OCI-LY1 (cell line): ENCODE measurements at regions not wholly inside any gene's neighbourhood (a gene's known extent, or its start where the extent isn't known, plus 50 kb on each side); places are given as distances from the start of the nearest gene placed in this dataset.

ENCODE experiments used
- H2AFZ ChIP-seq: fragments of 200-600 bp; sonication (generic), shearing (Covaris generic); 2 replicates; pipeline ENCODE4 v1.6.0; 2014; ENCODE audit warnings: antibody characterized with exemption, mild to moderate bottlenecking, low read length
- H3F3A ChIP-seq: fragments of 200-600 bp; sonication (generic), shearing (Covaris generic); 2 replicates; pipeline ENCODE4 v1.6.0; 2014; ENCODE audit warnings: mild to moderate bottlenecking, antibody characterized with exemption, low read length, moderate library complexity; ENCODE audit not compliant: insufficient read depth
- H3K27ac ChIP-seq: fragments of 200-600 bp; sonication (generic); 2 replicates; pipeline ENCODE4 v1.5.1; 2014; ENCODE audit warnings: low read length, mixed run types, mild to moderate bottlenecking, low read depth; ENCODE audit not compliant: poor library complexity, severe bottlenecking
- H3K27me3 ChIP-seq: fragments of 200-600 bp; sonication (generic); 2 replicates; pipeline ENCODE4 v1.6.0; 2014; ENCODE audit warnings: antibody characterized with exemption, mild to moderate bottlenecking, low read length, moderate library complexity; ENCODE audit not compliant: insufficient read depth
- H3K36me3 ChIP-seq: fragments of 200-600 bp; sonication (generic); 2 replicates; pipeline ENCODE4 v1.6.1; 2014; ENCODE audit warnings: mild to moderate bottlenecking, antibody characterized with exemption, low read length, moderate library complexity, mixed read lengths; ENCODE audit not compliant: insufficient read depth
- H3K4me1 ChIP-seq: fragments of 200-600 bp; sonication (generic); 2 replicates; pipeline ENCODE4 v1.5.1; 2014; ENCODE audit warnings: mild to moderate bottlenecking, low read length, moderate library complexity; ENCODE audit not compliant: insufficient read depth, severe bottlenecking
- H3K4me2 ChIP-seq: fragments of 200-600 bp; sonication (generic), shearing (Covaris generic); 2 replicates; pipeline ENCODE4 v1.6.1; 2014; ENCODE audit warnings: low read length
- H3K4me3 ChIP-seq: fragments of 200-600 bp; sonication (generic); 2 replicates; pipeline ENCODE4 v1.5.1; 2014; ENCODE audit warnings: low read length, low read depth, mild to moderate bottlenecking, mixed read lengths; ENCODE audit not compliant: poor library complexity, severe bottlenecking
- H3K79me2 ChIP-seq: fragments of 200-600 bp; shearing (Covaris generic); 2 replicates; pipeline ENCODE4 v1.6.1; 2016; ENCODE audit warnings: mixed run types, low read length, mixed read lengths; ENCODE audit not compliant: insufficient read depth
- H3K9ac ChIP-seq: fragments of 200-600 bp; sonication (generic), shearing (Covaris generic); 2 replicates; pipeline ENCODE4 v1.6.1; 2014; ENCODE audit warnings: mild to moderate bottlenecking, low read length, mixed read lengths
- H3K9me2 ChIP-seq: fragments of 200-600 bp; sonication (generic), shearing (Covaris generic); 2 replicates; pipeline ENCODE4 v1.6.1; 2014; ENCODE audit warnings: low read depth, mild to moderate bottlenecking, low read length, mixed read lengths
- H3K9me3 ChIP-seq: fragments of 200-600 bp; shearing (Covaris generic); 2 replicates; pipeline ENCODE4 v1.6.1; 2014; ENCODE audit warnings: low read length, mixed read lengths
- H4K20me1 ChIP-seq: fragments of 200-600 bp; sonication (generic), shearing (Covaris generic); 2 replicates; pipeline ENCODE4 v1.6.0; 2016; ENCODE audit warnings: mild to moderate bottlenecking, low read length; ENCODE audit not compliant: insufficient read depth
- CTCF ChIP-seq: fragments of 200-600 bp; sonication (generic), shearing (Covaris generic); IDR thresholded peaks from 2 replicates; pipeline ENCODE4 v1.5.1; 2017; ENCODE audit warnings: mild to moderate bottlenecking, antibody characterized with exemption, low read length, moderate library complexity, mixed read lengths
- EZH2 ChIP-seq: fragments of 200-600 bp; sonication (generic), shearing (Covaris generic); IDR thresholded peaks from 2 replicates; pipeline ENCODE4 v1.8.0; 2017; ENCODE audit warnings: borderline replicate concordance, mixed run types, mild to moderate bottlenecking, antibody characterized with exemption, low read length, moderate library complexity, mixed read lengths

GRCh38 chr4:189121336-189121735, 819.3 kb upstream of the FRG1 start:
- no peaks in the 10 kb centered on the region for H3F3A ChIP-seq
- H3K9ac ChIP-seq, result no peak overlapping the region
- H3K27me3 ChIP-seq, result no peaks in the 10 kb centered on the region
- no peak for TF ChIP-seq CTCF
- no peak for TF ChIP-seq EZH2
- H2AFZ ChIP-seq, result no peak overlapping the region
- H3K4me1 ChIP-seq, result no peaks in the 10 kb centered on the region
- H3K36me3 ChIP-seq, result no peaks in the 10 kb centered on the region
- H3K4me2 ChIP-seq, result no peak overlapping the region
- H3K4me3 ChIP-seq, result no peak overlapping the region
- no peaks in the 10 kb centered on the region for H4K20me1 ChIP-seq
- H3K9me2 ChIP-seq, result no peaks in the 10 kb centered on the region
- H3K79me2 ChIP-seq, result no peaks in the 10 kb centered on the region
- H3K27ac ChIP-seq, result no peak overlapping the region
- no peaks in the 10 kb centered on the region for H3K9me3 ChIP-seq

DNA sequence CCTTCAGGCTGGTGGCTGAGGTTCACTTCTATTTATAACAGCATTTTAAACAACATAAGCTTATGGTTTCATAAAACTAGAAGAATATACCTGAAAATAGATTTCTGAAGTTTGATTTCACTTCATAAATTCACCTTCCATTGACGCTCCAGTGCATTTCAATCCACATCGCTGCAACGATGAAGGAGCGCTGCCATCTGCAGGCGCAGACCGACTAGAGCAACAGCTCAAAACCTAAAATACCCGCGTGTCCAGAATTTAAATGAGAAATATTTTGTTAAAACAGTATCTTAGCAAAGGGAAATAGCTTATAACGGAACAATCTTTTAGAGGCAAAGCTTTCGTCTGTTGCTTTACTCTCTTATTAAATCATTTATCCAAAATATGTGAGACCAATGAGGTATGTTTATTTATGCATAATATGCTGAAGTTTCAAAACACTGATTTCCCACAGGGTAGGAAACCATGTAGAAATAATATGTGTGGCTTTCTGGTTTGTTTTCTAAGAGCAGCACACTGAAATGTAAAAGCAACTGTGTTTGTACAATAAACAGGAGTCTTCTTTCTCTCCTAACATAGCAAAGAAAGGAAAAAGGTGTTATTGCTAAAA, 816.4 kb upstream of the FRG1 start:
- TF ChIP-seq CTCF, result peak; percentile 72
- no peak for TF ChIP-seq EZH2
- no peaks in the 10 kb centered on the region for H3K9me3 ChIP-seq
- H3K27me3 ChIP-seq, result no peaks in the 10 kb centered on the region
- no peaks in the 10 kb centered on the region for H3K9me2 ChIP-seq
- no peak overlapping the region for H3K4me2 ChIP-seq
- no peak overlapping the region for H3K27ac ChIP-seq
- no peaks in the 10 kb centered on the region for H3K79me2 ChIP-seq
- no peak overlapping the region for H2AFZ ChIP-seq
- H3K4me3 ChIP-seq, result no peak overlapping the region
- no peaks in the 10 kb centered on the region for H3K36me3 ChIP-seq
- no peaks in the 10 kb centered on the region for H3K4me1 ChIP-seq
- no peaks in the 10 kb centered on the region for H4K20me1 ChIP-seq
- no peak overlapping the region for H3K9ac ChIP-seq
- H3F3A ChIP-seq, result no peaks in the 10 kb centered on the region

DNA sequence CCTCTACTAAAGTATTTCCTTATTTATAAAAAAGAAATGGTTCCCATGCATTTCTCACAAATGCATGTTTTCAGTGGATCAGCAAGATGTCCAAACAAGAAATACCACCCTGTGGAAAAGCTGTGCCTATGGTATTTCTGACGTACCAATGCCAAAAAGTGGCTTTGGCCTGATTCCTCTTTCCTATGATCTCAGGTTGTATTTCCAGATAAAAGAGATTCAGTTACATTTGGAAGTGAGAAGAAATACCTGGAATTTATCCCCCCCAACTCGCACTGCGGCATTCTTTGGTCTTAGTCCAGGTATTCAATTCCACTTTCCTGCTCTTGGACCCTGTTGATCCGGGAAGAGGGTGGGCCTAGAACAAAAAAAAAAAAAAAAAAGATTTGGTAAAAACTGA, 815.9 kb upstream of the FRG1 start:
- no peak overlapping the region for H3K4me3 ChIP-seq
- no peaks in the 10 kb centered on the region for H3K4me1 ChIP-seq
- H3K36me3 ChIP-seq, result no peaks in the 10 kb centered on the region
- H3K79me2 ChIP-seq, result no peaks in the 10 kb centered on the region
- H4K20me1 ChIP-seq, result no peaks in the 10 kb centered on the region
- TF ChIP-seq EZH2, result no peak
- no peak for TF ChIP-seq CTCF
- no peaks in the 10 kb centered on the region for H3F3A ChIP-seq
- H3K27me3 ChIP-seq, result no peaks in the 10 kb centered on the region
- no peaks in the 10 kb centered on the region for H3K9me2 ChIP-seq
- no peak overlapping the region for H3K4me2 ChIP-seq
- H3K9ac ChIP-seq, result no peak overlapping the region
- no peak overlapping the region for H2AFZ ChIP-seq
- no peak overlapping the region for H3K27ac ChIP-seq
- no peaks in the 10 kb centered on the region for H3K9me3 ChIP-seq
